GM19395 (cell line): ENCODE measurements at regions not wholly inside any gene's neighbourhood (a gene's known extent, or its start where the extent isn't known, plus 50 kb on each side); places are given as distances from the start of the nearest gene placed in this dataset.
"Not testable (repeated sequence)": the region's sequence is repeated elsewhere in the genome, so short reads cannot be mapped to it uniquely, and the experiment has no call there.

Experiments
- ATAC-seq: cut with Tn5 transposase; IDR thresholded peaks from one replicate; pipeline ENCODE4 v1.9.1; 2021; ENCODE audit warnings: mild to moderate bottlenecking, moderate library complexity; ENCODE audit not compliant: unreplicated experiment

GRCh38 chrX:111041018-111041462 is 55.0 kb upstream of the PAK3 start:
- ATAC-seq, result no peak

DNA sequence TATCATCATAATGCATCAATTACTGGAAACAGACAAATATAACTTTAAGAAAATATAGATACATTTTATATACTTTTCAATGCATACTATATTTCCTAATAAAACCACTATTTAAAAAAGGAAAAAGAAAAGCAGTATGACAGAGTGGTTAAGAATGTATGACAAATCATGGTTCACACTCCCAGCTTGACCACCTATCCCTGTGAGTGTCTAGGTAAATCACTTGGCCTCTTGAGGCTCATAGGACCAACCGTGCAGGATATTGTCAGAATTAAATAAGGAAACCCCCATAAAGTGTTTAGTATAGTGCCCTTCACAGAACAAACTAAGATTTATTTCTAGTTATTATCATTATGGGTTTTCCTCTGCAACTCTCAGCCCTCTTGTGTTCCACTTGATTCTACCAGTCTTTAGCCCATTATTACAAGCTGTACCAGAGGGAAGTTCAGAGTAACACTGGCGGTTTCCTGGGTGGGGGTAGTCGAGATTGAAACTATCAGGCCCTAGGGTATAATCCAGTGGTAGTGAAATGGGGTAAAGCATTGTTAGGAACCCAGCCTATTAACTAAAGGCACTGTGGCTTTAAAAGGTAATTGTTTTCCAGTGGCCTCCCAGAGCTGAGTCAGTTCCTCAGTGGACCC is 55.5 kb upstream of the PAK3 start:
- ATAC-seq, result no peak

DNA sequence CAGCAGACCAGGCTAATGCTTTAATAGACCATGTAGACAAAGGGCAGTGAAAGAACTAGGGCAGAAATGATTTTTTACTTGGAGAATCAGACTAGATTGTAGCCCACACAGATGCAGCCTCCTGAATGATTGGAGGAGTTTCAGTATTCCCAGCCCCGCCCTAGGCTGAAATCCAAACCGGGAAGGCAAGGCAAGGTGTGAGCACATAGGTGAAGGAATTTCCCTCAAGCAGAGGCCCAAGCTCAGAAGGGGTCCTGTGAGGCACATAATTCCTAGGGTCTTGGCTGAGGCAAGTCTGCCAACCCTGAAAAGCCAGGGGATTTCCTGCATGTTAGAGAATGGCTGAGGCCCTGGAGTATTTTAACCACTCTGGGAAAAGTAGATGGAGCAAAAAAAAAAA is 56.4 kb upstream of the PAK3 start:
- ATAC-seq, result no peak

DNA sequence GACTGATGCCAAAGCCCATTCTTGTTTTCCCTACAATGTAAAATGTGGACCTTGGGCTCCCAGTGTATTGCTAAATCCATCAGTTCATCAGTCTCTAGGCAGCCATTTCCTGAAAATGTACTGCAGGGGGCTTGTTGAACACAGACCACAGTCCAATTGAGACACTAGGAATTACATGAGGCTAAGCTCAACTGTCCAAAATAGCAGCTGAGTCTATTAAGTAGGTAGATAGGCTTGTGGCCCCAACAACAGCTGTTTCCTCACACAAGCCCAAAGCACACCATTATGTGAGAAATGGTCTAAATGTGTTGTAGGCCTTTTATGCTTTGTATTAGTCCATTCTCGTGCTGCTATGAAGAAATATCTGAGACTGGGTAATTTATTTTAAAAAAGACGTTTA is 60.0 kb upstream of the PAK3 start:
- ATAC-seq, result no peak

DNA sequence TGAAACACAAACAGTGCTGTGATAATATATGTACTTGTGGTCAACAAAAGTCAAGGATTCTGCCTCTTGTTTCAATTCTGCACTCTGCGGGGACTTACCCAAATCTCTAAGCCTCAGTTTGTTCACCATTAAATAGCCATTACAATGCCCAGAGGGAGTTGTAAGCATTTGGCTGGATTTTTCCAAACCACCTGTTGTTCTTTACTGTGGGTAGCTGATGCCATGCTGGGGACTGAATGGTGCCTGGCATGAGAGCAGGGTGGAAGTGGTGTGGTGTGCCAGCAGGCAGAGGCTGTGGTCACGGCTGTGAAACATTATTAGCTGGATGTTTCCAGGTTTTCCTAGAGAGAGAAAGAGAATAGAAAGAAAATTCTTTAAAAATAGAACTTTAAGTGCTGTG is 60.7 kb upstream of the PAK3 start:
- no peak for ATAC-seq

- ATAC-seq, result not testable (repeated sequence)
These were observed 73.0 kb upstream of the PAK3 start for GRCh38 chrX:111022998-111023397.

- ATAC-seq, result no peak
These were observed 75.7 kb upstream of the PAK3 start for GRCh38 chrX:111020283-111020682.

DNA sequence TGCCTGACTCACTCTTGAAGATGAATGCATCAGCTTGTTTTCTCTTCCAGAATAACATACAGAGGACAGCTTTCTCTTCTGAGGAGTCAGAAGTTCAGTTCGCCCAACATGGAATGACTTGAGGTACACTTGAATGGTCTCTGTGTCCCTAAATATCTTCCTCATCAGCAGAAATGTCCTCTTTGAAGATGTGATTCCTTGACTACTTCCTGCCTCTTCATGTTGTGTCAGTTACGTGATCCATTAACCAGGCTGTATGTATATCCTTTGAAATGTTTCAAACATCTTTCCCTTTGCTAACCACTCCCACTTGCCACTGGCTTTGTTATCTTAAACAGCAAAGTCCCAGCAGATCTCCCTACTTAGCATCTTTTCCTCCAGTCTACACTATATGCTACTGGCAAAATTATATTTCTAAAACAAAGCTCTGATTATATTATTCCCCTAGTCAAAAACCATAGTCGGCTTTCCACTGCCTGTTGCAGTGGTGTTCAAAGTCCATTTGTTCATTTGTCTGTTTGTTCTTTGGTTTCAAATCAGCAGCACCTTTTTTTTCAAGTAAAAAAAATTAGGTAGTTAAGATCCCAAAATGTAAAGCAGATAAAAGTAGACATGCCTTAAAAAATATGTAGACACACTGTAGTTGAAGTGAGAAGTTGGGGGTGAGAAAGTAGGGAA is 82.1 kb upstream of the PAK3 start:
- ATAC-seq, result no peak

GRCh38 chrX:111010111-111010510 is 85.9 kb upstream of the PAK3 start:
- no peak for ATAC-seq

GRCh38 chrX:111009256-111009655 is 86.7 kb upstream of the PAK3 start:
- no peak for ATAC-seq

DNA sequence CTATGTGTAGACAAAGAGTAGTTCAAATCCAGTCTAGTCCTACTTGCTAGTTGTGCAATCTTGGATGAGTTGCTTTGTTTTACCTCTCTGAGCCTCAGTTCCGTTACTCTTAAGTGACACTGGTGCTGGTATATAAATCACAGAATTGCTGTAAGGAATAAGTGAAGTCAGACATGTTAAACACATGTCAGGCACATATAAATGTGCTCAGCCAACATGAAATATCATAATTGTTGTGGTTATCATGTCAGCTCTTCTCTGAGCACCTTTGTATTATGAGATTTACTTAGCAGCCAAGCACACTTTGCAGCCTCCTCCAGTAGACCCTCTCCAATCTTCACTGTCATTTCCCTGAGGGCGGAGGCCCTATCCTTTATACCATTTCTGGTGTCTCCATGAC is 87.9 kb upstream of the PAK3 start:
- no peak for ATAC-seq

GRCh38 chrX:111007238-111007637 is 88.8 kb upstream of the PAK3 start:
- ATAC-seq, result no peak

GRCh38 chrX:111006116-111006515 is 89.9 kb upstream of the PAK3 start:
- ATAC-seq, result no peak

DNA sequence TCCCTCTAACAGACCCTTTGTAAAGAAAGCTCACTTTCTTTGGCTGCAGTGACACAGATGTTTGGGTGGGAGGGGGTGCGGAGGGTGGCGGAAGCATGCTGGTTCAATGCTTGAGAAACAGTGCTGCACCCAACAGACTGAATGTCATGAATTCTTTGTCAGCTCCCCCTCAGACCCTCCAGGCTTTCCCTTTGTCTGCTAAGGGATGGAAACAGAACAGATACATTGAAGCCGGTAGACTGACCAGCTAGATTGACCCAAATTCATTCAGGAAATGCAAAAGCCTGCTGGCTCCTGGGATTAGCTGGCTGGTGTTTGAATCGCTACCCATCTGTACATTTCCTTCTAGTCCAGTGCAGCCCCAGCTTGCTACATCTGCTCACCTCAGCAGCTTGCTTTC is 90.8 kb upstream of the PAK3 start:
- no peak for ATAC-seq

DNA sequence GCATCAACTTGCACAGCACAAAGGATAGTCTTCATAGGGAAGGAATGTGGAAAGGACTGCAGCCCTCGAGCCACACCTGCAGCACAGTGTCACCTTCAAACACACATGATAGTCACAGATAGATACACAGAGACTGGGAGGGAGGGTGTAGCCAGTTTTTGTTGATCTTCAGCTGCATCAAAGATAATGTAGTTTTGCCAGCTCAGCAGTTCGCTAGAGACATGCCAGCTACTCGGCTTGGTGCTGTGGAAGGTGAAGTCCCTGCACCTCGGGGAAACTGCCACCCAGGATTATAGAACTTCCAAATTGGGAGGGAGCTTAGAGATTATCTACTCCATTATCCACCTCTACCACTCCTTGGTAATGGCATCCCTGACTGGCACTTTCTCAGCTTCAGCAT is 92.9 kb upstream of the PAK3 start:
- ATAC-seq, result no peak

DNA sequence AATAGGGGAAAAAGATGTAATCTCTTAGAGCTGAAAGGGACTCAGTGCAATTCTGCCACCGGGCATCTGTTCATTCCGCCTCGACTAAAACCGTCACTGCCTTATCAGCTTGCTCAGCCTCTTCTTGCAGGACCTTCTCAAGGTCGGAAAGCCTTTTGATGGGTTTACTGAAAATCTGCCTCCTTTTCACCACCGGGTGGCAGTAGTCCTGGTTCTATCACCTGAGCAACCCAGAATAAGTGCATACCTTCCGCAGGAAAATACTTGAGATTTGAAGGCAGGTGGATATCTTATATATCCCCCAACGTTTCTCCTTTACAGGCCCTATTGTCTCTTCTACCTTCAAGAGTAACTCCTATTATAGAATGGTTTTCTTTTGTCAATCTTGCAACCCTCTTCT is 103.4 kb upstream of the PAK3 start:
- no peak for ATAC-seq

- no peak for ATAC-seq
These were observed 106.1 kb upstream of the PAK3 start for GRCh38 chrX:110989869-110990268.

DNA sequence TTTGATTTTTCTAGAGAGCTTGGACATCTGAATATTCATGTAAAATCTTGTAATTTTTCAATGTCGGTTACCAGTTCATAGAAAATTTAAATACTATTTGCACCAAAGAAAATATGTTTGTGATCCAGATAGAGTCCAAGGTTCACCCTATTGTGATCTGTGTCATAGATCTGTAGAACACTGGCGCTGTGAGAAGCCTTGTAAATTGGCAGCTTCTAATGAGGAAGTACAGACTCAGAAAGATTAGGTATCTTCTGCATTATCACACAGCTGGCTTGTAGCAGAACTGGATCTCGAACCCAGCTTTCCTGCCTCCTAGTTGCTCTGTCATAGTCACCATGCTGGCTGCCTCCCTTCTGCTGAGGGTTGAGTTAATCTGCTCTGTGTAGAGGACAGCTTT is 106.5 kb upstream of the PAK3 start:
- no peak for ATAC-seq

DNA sequence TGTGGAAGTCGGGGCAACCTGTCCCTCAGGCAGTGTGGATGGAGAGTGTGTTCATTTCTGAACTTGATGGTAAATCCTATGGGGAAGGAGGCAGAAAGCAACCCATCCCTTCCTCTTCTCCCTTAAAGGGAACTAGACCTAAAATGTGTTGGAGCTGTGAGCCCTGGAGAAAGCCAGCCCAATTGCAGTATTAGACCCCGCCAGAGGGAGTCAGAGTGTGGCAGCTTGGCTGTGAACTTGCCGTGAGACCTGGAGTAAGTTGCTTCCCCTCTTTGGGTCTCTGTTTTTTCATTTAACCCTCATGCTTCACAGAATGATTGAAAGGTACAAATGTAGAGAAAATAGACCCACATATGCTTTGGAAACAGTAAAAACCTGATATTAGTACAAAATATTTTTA is 108.7 kb upstream of the PAK3 start:
- no peak for ATAC-seq

DNA sequence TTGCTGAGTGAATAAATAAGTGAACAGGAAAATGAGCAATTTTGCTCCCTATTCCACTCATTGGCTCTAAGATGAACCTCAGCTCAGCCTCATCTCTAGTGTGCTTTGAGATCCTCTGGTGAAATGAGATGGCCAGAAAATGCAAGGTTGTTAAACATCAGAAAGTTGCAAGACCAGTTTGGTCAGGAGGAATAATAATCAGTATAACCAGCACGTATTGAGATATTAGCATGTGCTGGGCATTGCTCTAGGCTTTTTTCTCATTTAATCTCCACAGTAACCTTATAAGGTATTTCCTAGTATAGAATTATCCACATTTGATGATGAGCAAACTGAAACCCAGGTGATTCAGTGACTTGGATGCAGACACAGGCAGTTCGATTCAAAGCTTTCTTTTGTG is 110.5 kb upstream of the PAK3 start:
- ATAC-seq, result no peak

- no peak for ATAC-seq
These were observed 113.0 kb upstream of the PAK3 start for GRCh38 chrX:110983024-110983423.

- no peak for ATAC-seq
These were observed 129.2 kb upstream of the PAK3 start for GRCh38 chrX:110966839-110967238.

DNA sequence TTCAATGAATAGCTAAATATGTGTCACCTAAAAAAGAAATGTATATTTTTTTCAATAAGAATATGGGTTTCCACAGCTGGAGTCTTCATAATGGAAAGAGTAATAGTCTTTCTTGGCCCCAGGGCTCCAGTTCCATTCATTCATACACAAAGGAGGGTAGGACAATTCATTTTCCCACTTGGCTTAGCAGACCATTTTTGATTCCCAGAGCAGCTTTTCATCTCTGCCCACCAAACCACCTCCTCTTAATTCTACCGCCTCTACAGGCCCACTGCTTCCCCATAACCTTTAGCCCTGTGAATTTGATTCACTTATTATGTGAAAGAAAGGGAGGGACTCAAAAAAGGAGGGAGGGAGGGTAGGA is 129.9 kb upstream of the PAK3 start:
- ATAC-seq, result no peak
